ENCODE measurements at regions not wholly inside any gene's neighbourhood (a gene's known extent, or its start where the extent isn't known, plus 50 kb on each side); places are given as distances from the start of the nearest gene placed in this dataset.

GRCh38 chr13:89497658-89498057 lies 1826.5 kb downstream of the SLITRK5 start:
- H3K4me2 ChIP-seq, result no peak overlapping the region
- H3K27me3 ChIP-seq (ENCODE audit: insufficient read depth, low read depth), result no peaks in the 10 kb centered on the region
- no peak overlapping the region for H3K27ac ChIP-seq
- H3K36me3 ChIP-seq (ENCODE audit: low read depth), result no peaks in the 10 kb centered on the region
- TF ChIP-seq, protein P1, sequence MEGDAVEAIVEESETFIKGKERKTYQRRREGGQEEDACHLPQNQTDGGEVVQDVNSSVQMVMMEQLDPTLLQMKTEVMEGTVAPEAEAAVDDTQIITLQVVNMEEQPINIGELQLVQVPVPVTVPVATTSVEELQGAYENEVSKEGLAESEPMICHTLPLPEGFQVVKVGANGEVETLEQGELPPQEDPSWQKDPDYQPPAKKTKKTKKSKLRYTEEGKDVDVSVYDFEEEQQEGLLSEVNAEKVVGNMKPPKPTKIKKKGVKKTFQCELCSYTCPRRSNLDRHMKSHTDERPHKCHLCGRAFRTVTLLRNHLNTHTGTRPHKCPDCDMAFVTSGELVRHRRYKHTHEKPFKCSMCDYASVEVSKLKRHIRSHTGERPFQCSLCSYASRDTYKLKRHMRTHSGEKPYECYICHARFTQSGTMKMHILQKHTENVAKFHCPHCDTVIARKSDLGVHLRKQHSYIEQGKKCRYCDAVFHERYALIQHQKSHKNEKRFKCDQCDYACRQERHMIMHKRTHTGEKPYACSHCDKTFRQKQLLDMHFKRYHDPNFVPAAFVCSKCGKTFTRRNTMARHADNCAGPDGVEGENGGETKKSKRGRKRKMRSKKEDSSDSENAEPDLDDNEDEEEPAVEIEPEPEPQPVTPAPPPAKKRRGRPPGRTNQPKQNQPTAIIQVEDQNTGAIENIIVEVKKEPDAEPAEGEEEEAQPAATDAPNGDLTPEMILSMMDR (conservative IDR thresholded peaks at IDR 0.05), result no peak
- TF ChIP-seq EZH2 (IDR thresholded peaks at IDR 0.05; ENCODE audit: low read depth), result no peak
- intact Hi-C loops (cut with micrococcal nuclease; ENCODE audit: unreplicated experiment), result no loop called here
- H3F3A ChIP-seq (ENCODE audit: insufficient read depth, low read depth), result no peaks in the 10 kb centered on the region
- no peak overlapping the region for H2AFZ ChIP-seq
- H3K9me3 ChIP-seq (ENCODE audit: insufficient read depth, low read depth), result no peaks in the 10 kb centered on the region
- H3K4me3 ChIP-seq, result no peak overlapping the region
- no peaks in the 10 kb centered on the region for H3K9me2 ChIP-seq (ENCODE audit: insufficient read depth)
- no peaks in the 10 kb centered on the region for H3K79me2 ChIP-seq (ENCODE audit: low read depth)
- no peaks in the 10 kb centered on the region for H4K20me1 ChIP-seq (ENCODE audit: insufficient read depth)
- H3K4me1 ChIP-seq (replicated peaks; ENCODE audit: insufficient read depth), result no peaks in the 10 kb centered on the region
- POLR2A ChIA-PET (ENCODE audit: unreplicated experiment), result no interaction called here
- CTCF ChIA-PET, result interaction anchor here (0.6 kb wide), 1 partner anchor 26 kb away, joined by 7 read pairs; no protein-coding TSS in a partner anchor
- DNase-seq, result no peak
- BruUV-seq (replicated peaks), result no TSS peak

- no peak for TF ChIP-seq EZH2 (IDR thresholded peaks at IDR 0.05; ENCODE audit: low read depth)
- TF ChIP-seq, protein P1 (conservative IDR thresholded peaks at IDR 0.05), result no peak
- POLR2A ChIA-PET (ENCODE audit: unreplicated experiment), result no interaction called here
- BruUV-seq (replicated peaks), result no TSS peak
- no peaks in the 10 kb centered on the region for H3K36me3 ChIP-seq (ENCODE audit: low read depth)
- no peaks in the 10 kb centered on the region for H4K20me1 ChIP-seq (ENCODE audit: insufficient read depth)
- H3K4me1 ChIP-seq (replicated peaks; ENCODE audit: insufficient read depth), result no peaks in the 10 kb centered on the region
- no peaks in the 10 kb centered on the region for H3K9me3 ChIP-seq (ENCODE audit: insufficient read depth, low read depth)
- H3K79me2 ChIP-seq (ENCODE audit: low read depth), result no peaks in the 10 kb centered on the region
- H2AFZ ChIP-seq, result no peak overlapping the region
- H3K4me3 ChIP-seq, result no peak overlapping the region
- no peak overlapping the region for H3K4me2 ChIP-seq
- H3K27ac ChIP-seq, result no peak overlapping the region
- no peaks in the 10 kb centered on the region for H3K27me3 ChIP-seq (ENCODE audit: insufficient read depth, low read depth)
- no peak for DNase-seq
- H3F3A ChIP-seq (ENCODE audit: insufficient read depth, low read depth), result no peaks in the 10 kb centered on the region; the same call in 1 of the 2 replicates
- intact Hi-C loops (cut with micrococcal nuclease; ENCODE audit: unreplicated experiment), result no loop called here
- H3K9me2 ChIP-seq (ENCODE audit: insufficient read depth), result no peaks in the 10 kb centered on the region
- CTCF ChIA-PET, result no interaction called here
Observed at GRCh38 chr13:89502286-89502685, 1831.1 kb downstream of the SLITRK5 start.

DNA sequence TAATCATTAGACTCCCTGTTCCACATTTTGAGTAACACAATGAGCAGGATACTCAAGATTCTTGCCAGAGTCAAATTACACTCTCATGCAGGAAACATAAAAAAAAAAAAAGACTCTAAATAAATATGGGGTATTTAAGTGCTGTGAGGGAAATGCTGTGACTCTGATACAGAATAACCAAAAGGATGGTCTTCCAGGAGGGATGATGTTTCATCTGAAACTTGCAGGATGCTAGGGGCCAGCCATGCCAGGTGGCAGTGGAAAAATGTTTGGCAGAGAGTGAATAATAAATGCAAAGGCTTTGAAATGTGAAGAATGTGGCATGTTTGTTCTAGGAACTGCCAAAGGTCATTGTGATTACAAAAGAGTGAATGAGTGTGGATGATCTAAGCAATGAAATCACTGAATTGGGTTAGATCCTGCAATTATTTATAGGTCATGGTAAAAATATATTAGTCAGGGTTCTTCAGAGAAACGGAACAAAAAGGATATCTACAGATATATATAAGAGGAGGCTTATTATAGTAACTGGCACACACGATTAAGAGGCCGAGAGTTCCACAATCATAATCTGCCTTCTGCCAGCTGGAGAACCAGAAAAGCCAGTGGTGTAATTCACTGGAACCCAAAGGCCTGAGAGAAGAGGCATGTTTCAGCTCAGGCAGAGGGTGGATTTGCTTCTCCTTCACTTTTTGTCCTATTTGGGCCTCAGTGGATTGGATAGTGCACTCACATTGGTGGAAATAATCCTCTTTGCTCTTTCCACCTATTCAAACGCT lies 1832.8 kb upstream of the MIR17HG start:
- H3K4me2 ChIP-seq, result peak overlapping the region; percentile 50
- peaks cover 29% of the 10 kb centered on the region for H3K4me1 ChIP-seq (replicated peaks; ENCODE audit: insufficient read depth)
- peak overlapping the region; percentile 51 for H3K27ac ChIP-seq
- H3K9me2 ChIP-seq (ENCODE audit: insufficient read depth), result no peaks in the 10 kb centered on the region
- H3K4me3 ChIP-seq, result no peak overlapping the region
- peaks cover 14% of the 10 kb centered on the region for H3F3A ChIP-seq (ENCODE audit: insufficient read depth, low read depth)
- no TSS peak for BruUV-seq (replicated peaks)
- intact Hi-C loops (cut with micrococcal nuclease; ENCODE audit: unreplicated experiment), result loop anchor here (2.0 to 10.0 kb wide), 3 partner anchors 56 to 930 kb away; no protein-coding TSS in a partner anchor
- H3K36me3 ChIP-seq (ENCODE audit: low read depth), result no peaks in the 10 kb centered on the region
- no peaks in the 10 kb centered on the region for H3K27me3 ChIP-seq (ENCODE audit: insufficient read depth, low read depth)
- no peaks in the 10 kb centered on the region for H4K20me1 ChIP-seq (ENCODE audit: insufficient read depth)
- CTCF ChIA-PET, result no interaction called here
- TF ChIP-seq EZH2 (IDR thresholded peaks at IDR 0.05; ENCODE audit: low read depth), result no peak
- H2AFZ ChIP-seq, result peak overlapping the region; percentile 41; the same call in 1 of the 2 replicates
- H3K9me3 ChIP-seq (ENCODE audit: insufficient read depth, low read depth), result no peaks in the 10 kb centered on the region
- peak; percentile 62 to 84 for DNase-seq
- POLR2A ChIA-PET (ENCODE audit: unreplicated experiment), result interaction anchor here (0.7 kb wide), 1 partner anchor 36 kb away, joined by 7 read pairs; no protein-coding TSS in a partner anchor
- no peaks in the 10 kb centered on the region for H3K79me2 ChIP-seq (ENCODE audit: low read depth)
